ENCODE measurements at regions not wholly inside any gene's neighbourhood (a gene's known extent, or its start where the extent isn't known, plus 50 kb on each side); places are given as distances from the start of the nearest gene placed in this dataset.

GRCh38 chr10:129059977-129060376 is 407.1 kb upstream of the MGMT start:
- TF ChIP-seq EZH2 (IDR thresholded peaks at IDR 0.05; ENCODE audit: borderline replicate concordance, low read depth, low read length, severe bottlenecking) (no peak), POLR2AphosphoS5 (IDR thresholded peaks at IDR 0.05; ENCODE audit: insufficient read depth, low read depth, low read length) (no peak)
- TF ChIP-seq, protein P1, sequence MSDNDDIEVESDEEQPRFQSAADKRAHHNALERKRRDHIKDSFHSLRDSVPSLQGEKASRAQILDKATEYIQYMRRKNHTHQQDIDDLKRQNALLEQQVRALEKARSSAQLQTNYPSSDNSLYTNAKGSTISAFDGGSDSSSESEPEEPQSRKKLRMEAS (IDR thresholded peaks at IDR 0.05; ENCODE audit: insufficient read depth, insufficient read length): no peak
